ENCODE measurements at regions not wholly inside any gene's neighbourhood (a gene's known extent, or its start where the extent isn't known, plus 50 kb on each side); places are given as distances from the start of the nearest gene placed in this dataset.

GRCh38 chr2:53242090-53242489 lies 525.5 kb upstream of the CHAC2 start:
- TF ChIP-seq CTCF (IDR thresholded peaks at IDR 0.05; ENCODE audit: low read depth, low read length, poor library complexity, severe bottlenecking): no peak
- TF ChIP-seq EZH2phosphoT487 (IDR thresholded peaks at IDR 0.05; ENCODE audit: borderline replicate concordance, low read length): no peak

All from DOHH2 (cell line).